Body of pancreas (tissue), 4 donors: ENCODE measurements at regions not wholly inside any gene's neighbourhood (a gene's known extent, or its start where the extent isn't known, plus 50 kb on each side); places are given as distances from the start of the nearest gene placed in this dataset.

ENCODE experiments used
- ATAC-seq: fragments of 150-250 bp; one replicate; pipeline ENCODE4 v1.9.1; 2016
- DNase-seq, 4 donors: peaks; one replicate each; pipeline ENCODE4 v3.0.0-alpha.2; 2019
- H3K27ac ChIP-seq, 4 donors: fragments of 200-600 bp; sonication (generic); 1 replicate in 3 of 4; 2 replicates in 1 of 4; pipeline versions ENCODE4 v1.5.1 to v1.6.1; 2016 to 2019; ENCODE audit warnings: mild to moderate bottlenecking in 1 of 4, mixed read lengths in 1 of 4, moderate library complexity in 1 of 4
- H3K27me3 ChIP-seq, 2 donors: fragments of 200-600 bp; sonication (generic); one replicate each; pipeline ENCODE4 v1.6.0; 2016; ENCODE audit warnings: mild to moderate bottlenecking in 1 of 2
- H3K36me3 ChIP-seq, 2 donors: fragments of 200-600 bp; sonication (generic); replicated peaks in 1 of 2; 2 replicates each; pipeline ENCODE4 v1.5.1; 2016; ENCODE audit warnings: low read depth in 2 of 2; ENCODE audit not compliant: insufficient read depth in 1 of 2
- H3K4me1 ChIP-seq: fragments of 200-600 bp; sonication (generic); one replicate; pipeline ENCODE4 v1.6.0; 2016
- H3K4me3 ChIP-seq, 2 donors: fragments of 200-600 bp; sonication (generic); 1 replicate in 1 of 2; 2 replicates in 1 of 2; pipeline ENCODE4 v1.5.1; 2016 to 2019
- H3K9me3 ChIP-seq, 3 donors: fragments of 200-600 bp; sonication (generic); 1 replicate in 2 of 3; 2 replicates in 1 of 3; pipeline ENCODE4 v1.5.1; 2016
- CTCF ChIP-seq, 7 experiments: fragments of 450-650 bp in 4 of 7; fragments of 200-600 bp in 3 of 7; sonication (generic) in 3 of 7; IDR thresholded peaks; one replicate each; pipeline ENCODE4 v1.5.1; 2016 to 2019; ENCODE audit warnings: antibody characterized with exemption in 7 of 7
- POLR2A ChIP-seq, 3 donors: fragments of 450-650 bp; IDR thresholded peaks; one replicate each; pipeline ENCODE4 v1.6.1; 2016; ENCODE audit warnings: antibody characterized with exemption in 3 of 3, mild to moderate bottlenecking in 2 of 3
- WGBS, 2 donors: methylation state at CpG; one replicate each; pipeline ENCODE4 v1.1.5; 2017; 5-methylcytosine and 5-hydroxymethylcytosine counted together
- intact Hi-C: fragments of 100-400 bp; cut with DNase I; formaldehyde crosslinking; loops from one replicate; pipeline ENCODE4 v1.15.1; 2023

GRCh38 chr3:69566275-69566674, 173.0 kb upstream of the MITF start:
- Histone ChIP-seq H3K4me1 (no peaks in the 10 kb centered on the region), H3K36me3 (no peaks in the 10 kb centered on the region), H3K4me3 (no peak overlapping the region), H3K27ac (no peak overlapping the region), H3K27me3 (no peaks in the 10 kb centered on the region), H3K9me3 (no peaks in the 10 kb centered on the region)
- 71 to 76% methylated on average over 4 of the region's 4 CpGs for WGBS, 2 donors
- intact Hi-C loops, result no loop called here
- TF ChIP-seq POLR2A (IDR thresholded peaks at IDR 0.05) (no peak), CTCF (IDR thresholded peaks at IDR 0.05) (no peak)
- DNase-seq (no peak), ATAC-seq (no peak)

- 72 to 74% methylated on average over 4 of the region's 4 CpGs for WGBS, 2 donors
- no peak for DNase-seq
These were observed 173.9 kb upstream of the MITF start for GRCh38 chr3:69565316-69565715.

GRCh38 chr3:69563981-69564380, 175.3 kb upstream of the MITF start:
- H3K36me3 ChIP-seq, result no peaks in the 10 kb centered on the region
- H3K27ac ChIP-seq, result no peak overlapping the region
- DNase-seq (no peak), ATAC-seq (no peak)
- peaks cover 5% of the 10 kb centered on the region for H3K4me1 ChIP-seq
- 77 to 81% methylated on average over 5 of the region's 5 CpGs for WGBS, 2 donors
- intact Hi-C loops, result no loop called here
- H3K4me3 ChIP-seq, result no peak overlapping the region
- H3K27me3 ChIP-seq, result no peaks in the 10 kb centered on the region
- TF ChIP-seq CTCF (IDR thresholded peaks at IDR 0.05), result no peak
- TF ChIP-seq POLR2A (IDR thresholded peaks at IDR 0.05), result no peak
- H3K9me3 ChIP-seq, result no peaks in the 10 kb centered on the region

More at GRCh38 chr3:69565316-69565715, 173.9 kb upstream of the MITF start:
- TF ChIP-seq CTCF (IDR thresholded peaks at IDR 0.05), result no peak
- no peak for TF ChIP-seq POLR2A (IDR thresholded peaks at IDR 0.05)
- no peaks in the 10 kb centered on the region for H3K27me3 ChIP-seq
- no peak overlapping the region for H3K4me3 ChIP-seq
- no peak overlapping the region for H3K27ac ChIP-seq
- H3K9me3 ChIP-seq, result no peaks in the 10 kb centered on the region
- ATAC-seq, result no peak
- H3K36me3 ChIP-seq, result no peaks in the 10 kb centered on the region
- H3K4me1 ChIP-seq, result no peaks in the 10 kb centered on the region
- intact Hi-C loops, result no loop called here

GRCh38 chr3:69563151-69563550, 176.1 kb upstream of the MITF start:
- intact Hi-C loops, result no loop called here

More at GRCh38 chr3:69563151-69563550, 176.1 kb upstream of the MITF start:
- H3K36me3 ChIP-seq, result no peaks in the 10 kb centered on the region
- WGBS, 2 donors, result 83 to 85% methylated on average over 3 of the region's 3 CpGs
- no peaks in the 10 kb centered on the region for H3K9me3 ChIP-seq
- H3K27ac ChIP-seq, result no peak overlapping the region
- no peak for ATAC-seq
- no peak overlapping the region for H3K4me3 ChIP-seq
- peaks cover 7% of the 10 kb centered on the region for H3K4me1 ChIP-seq
- no peak for DNase-seq
- H3K27me3 ChIP-seq, result no peaks in the 10 kb centered on the region
- TF ChIP-seq POLR2A (IDR thresholded peaks at IDR 0.05) (no peak), CTCF (IDR thresholded peaks at IDR 0.05) (no peak)
